ENCODE measurements at regions not wholly inside any gene's neighbourhood (a gene's known extent, or its start where the extent isn't known, plus 50 kb on each side); places are given as distances from the start of the nearest gene placed in this dataset.

- TF ChIP-seq CTCF (conservative IDR thresholded peaks at IDR 0.05): no peak
- H3K27me3 Mint-ChIP-seq: peaks cover 10% of the 10 kb centered on the region
- H3K4me3 Mint-ChIP-seq: no peak overlapping the region
- H3K4me1 Mint-ChIP-seq (ENCODE audit: unreplicated experiment): peaks cover 3% of the 10 kb centered on the region
- no peak for DNase-seq (ENCODE audit: extremely low spot score, unreplicated experiment)
- H3K9me3 Mint-ChIP-seq: peaks cover 7% of the 10 kb centered on the region
- no peak overlapping the region for H3K27ac Mint-ChIP-seq
- no peaks in the 10 kb centered on the region for H3K36me3 Mint-ChIP-seq
These were observed 334.6 kb upstream of the IRX1 start for GRCh38 chr5:3261081-3261480.

GRCh38 chr5:3258050-3258449 lies 337.6 kb upstream of the IRX1 start:
- H3K27ac Mint-ChIP-seq: no peak overlapping the region
- DNase-seq (ENCODE audit: extremely low spot score, unreplicated experiment): no peak
- H3K4me3 Mint-ChIP-seq: no peak overlapping the region
- TF ChIP-seq CTCF (conservative IDR thresholded peaks at IDR 0.05): no peak
- H3K9me3 Mint-ChIP-seq: peaks cover 7% of the 10 kb centered on the region
- H3K36me3 Mint-ChIP-seq: no peaks in the 10 kb centered on the region
- H3K27me3 Mint-ChIP-seq: peaks cover 20% of the 10 kb centered on the region
- H3K4me1 Mint-ChIP-seq (ENCODE audit: unreplicated experiment): peaks cover 3% of the 10 kb centered on the region

GRCh38 chr5:3252235-3252634 lies 343.4 kb upstream of the IRX1 start:
- Mint-ChIP-seq H3K4me3 (no peak overlapping the region), H3K9me3 (no peaks in the 10 kb centered on the region), H3K4me1 (ENCODE audit: unreplicated experiment) (no peaks in the 10 kb centered on the region), H3K36me3 (no peaks in the 10 kb centered on the region), H3K27ac (no peak overlapping the region), H3K27me3 (peaks cover 26% of the 10 kb centered on the region)
- TF ChIP-seq CTCF (conservative IDR thresholded peaks at IDR 0.05): no peak
- no peak for DNase-seq (ENCODE audit: extremely low spot score, unreplicated experiment)

- Mint-ChIP-seq H3K27me3 (peaks cover 26% of the 10 kb centered on the region), H3K4me1 (ENCODE audit: unreplicated experiment) (no peaks in the 10 kb centered on the region), H3K9me3 (no peaks in the 10 kb centered on the region), H3K36me3 (no peaks in the 10 kb centered on the region), H3K4me3 (no peak overlapping the region), H3K27ac (no peak overlapping the region)
- no peak for TF ChIP-seq CTCF (conservative IDR thresholded peaks at IDR 0.05)
- no peak for DNase-seq (ENCODE audit: extremely low spot score, unreplicated experiment)
These were observed 343.8 kb upstream of the IRX1 start for GRCh38 chr5:3251784-3252183.

- DNase-seq (ENCODE audit: extremely low spot score, unreplicated experiment): no peak
- Mint-ChIP-seq H3K4me3 (no peak overlapping the region), H3K27me3 (peaks cover 21% of the 10 kb centered on the region), H3K9me3 (no peaks in the 10 kb centered on the region), H3K4me1 (ENCODE audit: unreplicated experiment) (no peaks in the 10 kb centered on the region), H3K36me3 (no peaks in the 10 kb centered on the region), H3K27ac (no peak overlapping the region)
- no peak for TF ChIP-seq CTCF (conservative IDR thresholded peaks at IDR 0.05)
These were observed 346.2 kb upstream of the IRX1 start for GRCh38 chr5:3249401-3249800.

GRCh38 chr5:3237276-3237868 lies 358.3 kb upstream of the IRX1 start:
- Mint-ChIP-seq H3K27me3 (no peaks in the 10 kb centered on the region), H3K4me3 (no peak overlapping the region), H3K27ac (no peak overlapping the region), H3K4me1 (ENCODE audit: unreplicated experiment) (no peaks in the 10 kb centered on the region), H3K9me3 (peaks cover 11% of the 10 kb centered on the region), H3K36me3 (no peaks in the 10 kb centered on the region)
- TF ChIP-seq CTCF (conservative IDR thresholded peaks at IDR 0.05): no peak
- no peak for DNase-seq (ENCODE audit: extremely low spot score, unreplicated experiment)

Measured in type B pancreatic cell (in vitro differentiated cells).